ENCODE measurements at regions not wholly inside any gene's neighbourhood (a gene's known extent, or its start where the extent isn't known, plus 50 kb on each side); places are given as distances from the start of the nearest gene placed in this dataset.

GRCh38 chr9:135229701-135230385 lies 142.4 kb downstream of the OLFM1 start:
- DNase-seq (ENCODE audit: low read depth in 2 of 2) = no peak
- Histone ChIP-seq H3K4me3 (replicated peaks in 1 of 4; ENCODE audit: control extremely low read depth in 1 of 4, insufficient read depth in 1 of 4, low read depth in 3 of 4, low read length in 4 of 4) (no peak overlapping the region), H3K79me2 (ENCODE audit: control insufficient read depth, insufficient read depth, low read length) (no peaks in the 10 kb centered on the region), H3K9ac (ENCODE audit: insufficient read depth, low read length) (no peak overlapping the region), H3K27me3 (ENCODE audit: control insufficient read depth, insufficient read depth, low read length) (no peaks in the 10 kb centered on the region), H3K9me3 (ENCODE audit: control insufficient read depth, insufficient read depth, low read depth, low read length) (peaks cover 11% of the 10 kb centered on the region), H3K4me2 (ENCODE audit: extremely low read depth, insufficient read depth, low read length) (no peak overlapping the region), H2AFZ (ENCODE audit: low read length) (no peak overlapping the region), H4K20me1 (ENCODE audit: control insufficient read depth, extremely low read depth, insufficient read depth, low read length) (no peaks in the 10 kb centered on the region), H3K27ac (ENCODE audit: insufficient read depth, low read length) (no peak overlapping the region), H3K4me1 (ENCODE audit: control insufficient read depth, extremely low read depth, insufficient read depth, low read length) (no peaks in the 10 kb centered on the region), H3K36me3 (ENCODE audit: control insufficient read depth, insufficient read depth, low read length) (no peaks in the 10 kb centered on the region)
- TF ChIP-seq EZH2 (IDR thresholded peaks at IDR 0.05; ENCODE audit: low read length, missing control alignments) = no peak
- no peak for TF ChIP-seq CTCF (conservative IDR thresholded peaks at IDR 0.05 in 1 of 2, IDR thresholded peaks at IDR 0.05 in 1 of 2; ENCODE audit: low read depth in 1 of 2, low read length in 2 of 2)

GRCh38 chr9:135230386-135230765 lies 142.9 kb downstream of the OLFM1 start:
- Histone ChIP-seq H3K4me2 (ENCODE audit: extremely low read depth, insufficient read depth, low read length) (no peak overlapping the region), H3K36me3 (ENCODE audit: control insufficient read depth, insufficient read depth, low read length) (no peaks in the 10 kb centered on the region), H3K27ac (ENCODE audit: insufficient read depth, low read length) (no peak overlapping the region), H3K27me3 (ENCODE audit: control insufficient read depth, insufficient read depth, low read length) (no peaks in the 10 kb centered on the region), H3K9ac (ENCODE audit: insufficient read depth, low read length) (no peak overlapping the region), H3K9me3 (ENCODE audit: control insufficient read depth, insufficient read depth, low read depth, low read length) (peaks cover 11% of the 10 kb centered on the region), H3K79me2 (ENCODE audit: control insufficient read depth, insufficient read depth, low read length) (no peaks in the 10 kb centered on the region), H4K20me1 (ENCODE audit: control insufficient read depth, extremely low read depth, insufficient read depth, low read length) (no peaks in the 10 kb centered on the region), H2AFZ (ENCODE audit: low read length) (no peak overlapping the region), H3K4me3 (replicated peaks in 1 of 4; ENCODE audit: control extremely low read depth in 1 of 4, insufficient read depth in 1 of 4, low read depth in 3 of 4, low read length in 4 of 4) (no peak overlapping the region), H3K4me1 (ENCODE audit: control insufficient read depth, extremely low read depth, insufficient read depth, low read length) (no peaks in the 10 kb centered on the region)
- no peak for TF ChIP-seq EZH2 (IDR thresholded peaks at IDR 0.05; ENCODE audit: low read length, missing control alignments)
- no peak for TF ChIP-seq CTCF (conservative IDR thresholded peaks at IDR 0.05 in 1 of 2, IDR thresholded peaks at IDR 0.05 in 1 of 2; ENCODE audit: low read depth in 1 of 2, low read length in 2 of 2)
- DNase-seq (ENCODE audit: low read depth in 2 of 2) = no peak

GRCh38 chr9:135230817-135231520 lies 143.5 kb downstream of the OLFM1 start:
- no peak overlapping the region for H3K9ac ChIP-seq (ENCODE audit: insufficient read depth, low read length)
- H3K36me3 ChIP-seq (ENCODE audit: control insufficient read depth, insufficient read depth, low read length) = no peaks in the 10 kb centered on the region
- no peaks in the 10 kb centered on the region for H3K4me1 ChIP-seq (ENCODE audit: control insufficient read depth, extremely low read depth, insufficient read depth, low read length)
- H3K27ac ChIP-seq (ENCODE audit: insufficient read depth, low read length) = no peak overlapping the region
- DNase-seq (ENCODE audit: low read depth in 2 of 2) = no peak
- no peak overlapping the region for H3K4me3 ChIP-seq (replicated peaks in 1 of 4; ENCODE audit: control extremely low read depth in 1 of 4, insufficient read depth in 1 of 4, low read depth in 3 of 4, low read length in 4 of 4)
- TF ChIP-seq EZH2 (IDR thresholded peaks at IDR 0.05; ENCODE audit: low read length, missing control alignments) = no peak
- no peak for TF ChIP-seq CTCF (conservative IDR thresholded peaks at IDR 0.05 in 1 of 2, IDR thresholded peaks at IDR 0.05 in 1 of 2; ENCODE audit: low read depth in 1 of 2, low read length in 2 of 2)
- H2AFZ ChIP-seq (ENCODE audit: low read length) = no peak overlapping the region
- no peaks in the 10 kb centered on the region for H3K79me2 ChIP-seq (ENCODE audit: control insufficient read depth, insufficient read depth, low read length)
- no peaks in the 10 kb centered on the region for H4K20me1 ChIP-seq (ENCODE audit: control insufficient read depth, extremely low read depth, insufficient read depth, low read length)
- H3K4me2 ChIP-seq (ENCODE audit: extremely low read depth, insufficient read depth, low read length) = no peak overlapping the region
- no peaks in the 10 kb centered on the region for H3K27me3 ChIP-seq (ENCODE audit: control insufficient read depth, insufficient read depth, low read length)
- H3K9me3 ChIP-seq (ENCODE audit: control insufficient read depth, insufficient read depth, low read depth, low read length) = peaks cover 6% of the 10 kb centered on the region
